H9 (cell line): ENCODE measurements at regions not wholly inside any gene's neighbourhood (a gene's known extent, or its start where the extent isn't known, plus 50 kb on each side); places are given as distances from the start of the nearest gene placed in this dataset.

Experiments
- DNase-seq: peaks from one replicate; pipeline ENCODE4 v3.0.0-alpha.2; 2017
- H2AFZ ChIP-seq: one replicate; pipeline ENCODE4 v1.6.1; 2013; ENCODE audit warnings: mild to moderate bottlenecking, low read length, control low read depth, moderate library complexity
- H2AK5ac ChIP-seq: 2 replicates; pipeline ENCODE4 v1.6.1; 2013; ENCODE audit warnings: low read length, control low read depth, mixed read lengths; ENCODE audit not compliant: insufficient read length
- H2BK120ac ChIP-seq: one replicate; pipeline ENCODE4 v1.6.1; 2013; ENCODE audit warnings: low read depth, mild to moderate bottlenecking, low read length, control low read depth, inconsistent platforms; ENCODE audit not compliant: poor library complexity, severe bottlenecking
- H2BK12ac ChIP-seq: 2 replicates; pipeline ENCODE4 v1.6.1; 2013; ENCODE audit warnings: low read length, control low read depth, mixed read lengths, low read depth; ENCODE audit not compliant: insufficient read length
- H2BK15ac ChIP-seq: 2 replicates; pipeline ENCODE4 v1.6.1; 2013; ENCODE audit warnings: low read depth, low read length, control low read depth
- H2BK20ac ChIP-seq: one replicate; pipeline ENCODE4 v1.6.1; 2013; ENCODE audit warnings: low read depth, mild to moderate bottlenecking, low read length, control low read depth, inconsistent platforms; ENCODE audit not compliant: poor library complexity, severe bottlenecking
- H2BK5ac ChIP-seq: 2 replicates; pipeline ENCODE4 v1.6.1; 2013; ENCODE audit warnings: low read length, control low read depth, mixed read lengths; ENCODE audit not compliant: insufficient read length
- H3K14ac ChIP-seq: 2 replicates; pipeline ENCODE4 v1.6.1; 2013; ENCODE audit warnings: low read length, control low read depth; ENCODE audit not compliant: insufficient read depth
- H3K18ac ChIP-seq: 2 replicates; pipeline ENCODE4 v1.6.1; 2013; ENCODE audit warnings: low read depth, mild to moderate bottlenecking, mixed read lengths, low read length, control low read depth; ENCODE audit not compliant: insufficient read length
- H3K23ac ChIP-seq: 2 replicates; pipeline ENCODE4 v1.6.1; 2013; ENCODE audit warnings: low read length, control low read depth, mixed read lengths, low read depth; ENCODE audit not compliant: insufficient read length
- H3K23me2 ChIP-seq: 2 replicates; pipeline ENCODE4 v1.6.1; 2013; ENCODE audit warnings: low read depth, mild to moderate bottlenecking, mixed read lengths, low read length, control low read depth; ENCODE audit not compliant: insufficient read length, poor library complexity, severe bottlenecking
- H3K27ac ChIP-seq: 2 replicates; pipeline ENCODE4 v1.5.1; 2013; ENCODE audit warnings: low read length, control low read depth, mixed read lengths, low read depth; ENCODE audit not compliant: insufficient read length
- H3K27me3 ChIP-seq: 2 replicates; pipeline ENCODE4 v1.6.1; 2013; ENCODE audit warnings: low read length, control low read depth, inconsistent platforms; ENCODE audit not compliant: insufficient read depth
- H3K4ac ChIP-seq: 2 replicates; pipeline ENCODE4 v1.6.1; 2013; ENCODE audit warnings: low read depth, mild to moderate bottlenecking, control low read depth, inconsistent platforms, low read length, moderate library complexity
- H3K4me1 ChIP-seq: 2 replicates; pipeline ENCODE4 v1.6.1; 2013; ENCODE audit warnings: low read length, control low read depth, inconsistent platforms; ENCODE audit not compliant: insufficient read depth
- H3K4me2 ChIP-seq: 2 replicates; pipeline ENCODE4 v1.6.1; 2013; ENCODE audit warnings: low read length, control low read depth, mixed read lengths; ENCODE audit not compliant: insufficient read length, insufficient read depth
- H3K56ac ChIP-seq: 2 replicates; pipeline ENCODE4 v1.6.1; 2013; ENCODE audit warnings: low read depth, mild to moderate bottlenecking, mixed read lengths, low read length, control low read depth; ENCODE audit not compliant: insufficient read length
- H3K79me1 ChIP-seq: 2 replicates; pipeline ENCODE4 v1.6.1; 2013; ENCODE audit warnings: low read depth, mild to moderate bottlenecking, moderate library complexity, low read length, control low read depth, inconsistent platforms; ENCODE audit not compliant: insufficient read depth, poor library complexity, severe bottlenecking
- H3K79me2 ChIP-seq: 2 replicates; pipeline ENCODE4 v1.6.1; 2013; ENCODE audit warnings: low read length, control low read depth, inconsistent platforms; ENCODE audit not compliant: insufficient read depth
- H3K9ac ChIP-seq: 2 replicates; pipeline ENCODE4 v1.6.1; 2013; ENCODE audit warnings: low read length, control low read depth, mixed read lengths; ENCODE audit not compliant: insufficient read length; ENCODE audit errors: extremely low read depth
- H3K9me3 ChIP-seq: one replicate; pipeline ENCODE4 v1.6.1; 2013; ENCODE audit warnings: low read depth, low read length, inconsistent platforms; ENCODE audit not compliant: control insufficient read depth
- H3T11ph ChIP-seq: one replicate; pipeline ENCODE4 v1.6.1; 2013; ENCODE audit warnings: mild to moderate bottlenecking, low read length, control low read depth, inconsistent platforms
- H4K20me1 ChIP-seq: one replicate; pipeline ENCODE4 v1.6.1; 2013; ENCODE audit not compliant: control insufficient read depth, insufficient read length, insufficient read depth
- H4K5ac ChIP-seq: 2 replicates; pipeline ENCODE4 v1.6.1; 2013; ENCODE audit warnings: low read depth, mild to moderate bottlenecking, mixed read lengths, low read length, control low read depth; ENCODE audit not compliant: insufficient read length
- H4K8ac ChIP-seq: replicated peaks from 2 replicates; pipeline ENCODE4 v1.6.1; 2013; ENCODE audit warnings: low read length, control low read depth, mixed read lengths, low read depth; ENCODE audit not compliant: insufficient read length
- H4K91ac ChIP-seq: 2 replicates; pipeline ENCODE4 v1.6.1; 2013; ENCODE audit warnings: low read depth, mild to moderate bottlenecking, moderate library complexity, mixed read lengths, low read length, control low read depth; ENCODE audit not compliant: insufficient read length
- H3K27ac Mint-ChIP-seq, 3 experiments: 2 replicates in 2 of 3; 3 replicates in 1 of 3; pipeline ENCODE4 v1.8.0; 2020 to 2021; ENCODE audit warnings: mixed read lengths in 3 of 3, mild to moderate bottlenecking in 1 of 3, moderate library complexity in 1 of 3
- H3K27me3 Mint-ChIP-seq: 2 replicates; pipeline ENCODE4 v1.8.0; 2021; ENCODE audit warnings: low read depth, mild to moderate bottlenecking, moderate library complexity, mixed read lengths
- H3K36me3 Mint-ChIP-seq, 3 experiments: 2 replicates in 2 of 3; 3 replicates in 1 of 3; pipeline ENCODE4 v1.8.0; 2020 to 2021; ENCODE audit warnings: low read depth in 3 of 3, mixed read lengths in 3 of 3; ENCODE audit not compliant: insufficient read depth in 1 of 3
- H3K4me1 Mint-ChIP-seq, 2 experiments: 2 replicates each; pipeline ENCODE4 v1.8.0; 2020; ENCODE audit warnings: mixed read lengths in 2 of 2
- H3K4me3 Mint-ChIP-seq, 2 experiments: 2 replicates in 1 of 2; 3 replicates in 1 of 2; pipeline ENCODE4 v1.8.0; 2020 to 2021; ENCODE audit warnings: mild to moderate bottlenecking in 2 of 2, mixed read lengths in 2 of 2, moderate library complexity in 1 of 2
- H3K9me3 Mint-ChIP-seq, 2 experiments: 2 replicates in 1 of 2; 3 replicates in 1 of 2; pipeline ENCODE4 v1.8.0; 2020; ENCODE audit warnings: mild to moderate bottlenecking in 2 of 2, mixed read lengths in 2 of 2, moderate library complexity in 1 of 2
- CTCF ChIP-seq: fragments of 200-600 bp; sonication (generic); conservative IDR thresholded peaks from 3 replicates; pipeline ENCODE4 v1.8.0; 2021; ENCODE audit warnings: antibody characterized with exemption, mild to moderate bottlenecking
- WGBS: extraction: QIAGEN DNeasy Blood & Tissue Kit; methylation state at CpG from one replicate; pipeline ENCODE4 v1.1.7; 2013; ENCODE audit warnings: missing lambda C conversion rate, low lambda C conversion rate, mixed read lengths; ENCODE audit not compliant: insufficient read length; ENCODE audit errors: extremely low coverage; 5-methylcytosine and 5-hydroxymethylcytosine counted together

- H2AFZ ChIP-seq = no peak overlapping the region
- no peak overlapping the region for H2BK20ac ChIP-seq
- H3K4me1 ChIP-seq = no peaks in the 10 kb centered on the region
- no peak overlapping the region for H3K9ac ChIP-seq
- Mint-ChIP-seq H3K4me3 (no peak overlapping the region), H3K27me3 (peaks cover 1% of the 10 kb centered on the region; the same call in 1 of the 2 replicates), H3K27ac (no peak overlapping the region), H3K9me3 (no peaks in the 10 kb centered on the region), H3K36me3 (no peaks in the 10 kb centered on the region), H3K4me1 (peaks cover 6% of the 10 kb centered on the region in 2 experiments; a peak in 3 of 4 replicates)
- H2AK5ac ChIP-seq = no peak overlapping the region
- H3K18ac ChIP-seq = no peak overlapping the region
- no peak overlapping the region for H3T11ph ChIP-seq
- H4K8ac ChIP-seq = no peak overlapping the region
- no peak overlapping the region for H3K4ac ChIP-seq
- H3K9me3 ChIP-seq = no peaks in the 10 kb centered on the region
- no peak overlapping the region for H3K23ac ChIP-seq
- H3K27me3 ChIP-seq = no peaks in the 10 kb centered on the region
- H2BK15ac ChIP-seq = no peak overlapping the region
- H2BK120ac ChIP-seq = no peak overlapping the region
- WGBS = no CpG with 5 or more reads among the region's 14 CpGs
- H4K91ac ChIP-seq = no peak overlapping the region
- H2BK5ac ChIP-seq = no peak overlapping the region
- no peak overlapping the region for H3K27ac ChIP-seq
- H3K56ac ChIP-seq = no peak overlapping the region
- H2BK12ac ChIP-seq = no peak overlapping the region
- H3K23me2 ChIP-seq = no peaks in the 10 kb centered on the region
- no peak overlapping the region for H4K5ac ChIP-seq
- no peak for DNase-seq
- H3K4me2 ChIP-seq = no peak overlapping the region
- no peaks in the 10 kb centered on the region for H3K79me2 ChIP-seq
- H4K20me1 ChIP-seq = no peaks in the 10 kb centered on the region
- no peaks in the 10 kb centered on the region for H3K79me1 ChIP-seq
- no peak for TF ChIP-seq CTCF
- H3K14ac ChIP-seq = no peak overlapping the region
Measured at GRCh38 chr21:43295066-43295958, 126.5 kb downstream of the CRYAA start.
